HG03159 (cell line): ENCODE measurements at regions not wholly inside any gene's neighbourhood (a gene's known extent, or its start where the extent isn't known, plus 50 kb on each side); places are given as distances from the start of the nearest gene placed in this dataset.

Experiments used
- ATAC-seq: cut with Tn5 transposase; IDR thresholded peaks from one replicate; pipeline ENCODE4 v1.9.1; 2021; ENCODE audit warnings: mild to moderate bottlenecking, moderate library complexity; ENCODE audit not compliant: unreplicated experiment

DNA sequence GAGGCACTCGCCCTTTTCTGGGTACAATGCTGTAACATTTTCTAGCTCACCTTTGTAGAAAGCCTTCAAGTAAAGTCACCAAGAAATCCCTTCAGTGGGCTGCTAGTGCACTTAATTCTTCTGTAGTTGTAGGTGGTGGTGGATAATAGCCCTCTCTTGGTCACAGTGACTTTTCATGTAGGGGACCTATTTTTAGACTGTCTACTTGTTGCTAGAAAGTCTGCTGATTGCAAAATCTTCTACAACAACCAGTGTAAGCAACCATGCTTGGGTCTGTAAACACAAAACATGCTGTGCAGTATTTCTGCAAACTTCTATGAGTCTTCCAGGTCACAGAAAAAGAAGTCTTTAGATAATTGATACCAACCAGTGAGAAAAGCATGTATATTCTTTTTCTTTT lies 55.6 kb downstream of the PBDC1 start:
- no peak for ATAC-seq

- ATAC-seq, result no peak
These were observed 76.0 kb downstream of the PBDC1 start for GRCh38 chrX:76248901-76249300.

DNA sequence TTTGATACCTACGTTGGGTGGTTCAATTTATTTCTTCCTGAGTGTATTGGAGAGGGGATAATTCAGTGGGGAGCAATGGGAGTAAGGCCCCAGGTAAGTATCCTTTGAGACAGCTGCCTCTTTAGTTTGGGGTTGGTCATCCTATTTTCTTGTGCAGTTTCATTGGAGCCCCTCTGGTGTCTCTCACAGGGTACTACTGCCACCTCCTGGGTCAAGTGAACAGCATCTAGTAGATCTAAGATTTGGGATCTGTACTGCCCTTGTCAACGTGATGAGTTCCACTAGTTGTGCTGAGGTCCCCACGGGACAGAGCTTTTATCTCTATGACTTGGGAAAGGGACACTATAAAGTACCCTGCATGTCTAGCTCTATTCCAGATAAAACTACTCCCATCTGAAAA lies 80.6 kb downstream of the PBDC1 start:
- peak; percentile 93 for ATAC-seq

DNA sequence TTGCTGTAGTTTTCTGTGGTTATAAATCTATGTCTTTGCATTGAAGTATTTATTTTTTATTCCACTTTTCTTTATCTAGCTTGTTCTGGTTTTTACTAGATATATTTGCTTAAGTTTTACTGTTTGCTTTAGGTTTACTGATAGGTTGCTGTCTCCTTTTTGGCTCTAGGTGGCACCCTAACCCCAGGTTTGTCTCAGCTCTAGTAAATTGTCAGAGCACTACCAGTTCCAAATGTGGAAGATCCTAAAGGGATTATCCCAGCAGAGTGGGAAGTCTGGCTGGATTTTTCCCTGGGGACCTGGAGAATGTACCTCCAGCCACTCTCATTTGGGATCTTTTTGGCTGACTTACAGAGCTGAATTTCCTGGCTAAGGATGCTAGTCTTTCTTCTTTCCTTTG lies 106.1 kb downstream of the PBDC1 start:
- ATAC-seq, result peak; percentile 94
